ENCODE measurements at regions not wholly inside any gene's neighbourhood (a gene's known extent, or its start where the extent isn't known, plus 50 kb on each side); places are given as distances from the start of the nearest gene placed in this dataset.

- Histone ChIP-seq H3K9ac (replicated peaks in 1 of 4; ENCODE audit: extremely low read depth in 1 of 4, low read depth in 3 of 4, low read length in 3 of 4) (no peak overlapping the region), H3K27ac (ENCODE audit: low read depth, low read length) (no peak overlapping the region), H2BK12ac (ENCODE audit: low read depth, low read length) (no peak overlapping the region), H4K91ac (replicated peaks; ENCODE audit: insufficient read length, low read length) (no peak overlapping the region), H3K23ac (ENCODE audit: insufficient read length) (no peak overlapping the region), H3K4me1 (replicated peaks in 1 of 4; ENCODE audit: control insufficient read depth in 3 of 4, insufficient read depth in 4 of 4, low read length in 3 of 4) (no peaks in the 10 kb centered on the region), H4K20me1 (replicated peaks in 1 of 2; ENCODE audit: control insufficient read depth in 1 of 2, insufficient read depth in 2 of 2, low read length in 2 of 2) (no peaks in the 10 kb centered on the region), H3K4me3 (ENCODE audit: extremely low read depth in 1 of 4, insufficient read depth in 2 of 4, low read depth in 3 of 4, low read length in 4 of 4) (no peak overlapping the region), H3K79me2 (ENCODE audit: control insufficient read depth in 1 of 2, insufficient read depth in 2 of 2, low read length in 2 of 2) (no peaks in the 10 kb centered on the region), H3K27me3 (replicated peaks in 1 of 4; ENCODE audit: control insufficient read depth in 3 of 4, extremely low read depth in 1 of 4, insufficient read depth in 3 of 4, low read length in 3 of 4) (no peaks in the 10 kb centered on the region), H3K36me3 (ENCODE audit: control insufficient read depth in 2 of 4, insufficient read depth in 4 of 4, low read length in 3 of 4) (no peaks in the 10 kb centered on the region), H2BK20ac (ENCODE audit: low read length) (no peak overlapping the region), H3K56ac (replicated peaks; ENCODE audit: insufficient read length, low read depth, low read length) (no peak overlapping the region), H3K4me2 (ENCODE audit: insufficient read depth in 1 of 2, low read depth in 2 of 2, low read length in 2 of 2) (no peak overlapping the region), H4K8ac (ENCODE audit: extremely low read depth, insufficient read depth, low read length) (no peak overlapping the region), H2BK5ac (ENCODE audit: low read depth, low read length) (no peak overlapping the region), H3K23me2 (ENCODE audit: low read depth, low read length) (no peaks in the 10 kb centered on the region), H3K9me3 (ENCODE audit: insufficient read depth in 2 of 2, low read depth in 1 of 2, low read length in 1 of 2) (peaks cover 0 to 7% of the 10 kb centered on the region in 2 experiments; a peak in 2 of 4 replicates), H3K79me1 (ENCODE audit: low read depth, low read length) (no peaks in the 10 kb centered on the region), H2BK120ac (replicated peaks; ENCODE audit: low read depth, low read length) (no peak overlapping the region), H2AK5ac (ENCODE audit: low read depth, low read length) (no peak overlapping the region), H3K18ac (ENCODE audit: extremely low read depth, low read length) (no peak overlapping the region), H3K4ac (replicated peaks; ENCODE audit: insufficient read length, low read depth, low read length) (no peak overlapping the region), H2AFZ (ENCODE audit: low read length) (no peak overlapping the region), H4K5ac (ENCODE audit: insufficient read length, low read depth, low read length) (no peak overlapping the region), H2BK15ac (ENCODE audit: low read length) (no peak overlapping the region), H3K14ac (ENCODE audit: insufficient read length) (no peak overlapping the region)
- CTCF ChIA-PET (ENCODE audit: partially characterized antibody) = interaction anchor here (0.6 kb wide), 1 partner anchor 342 kb away, joined by 3 read pairs; no protein-coding TSS in a partner anchor
- POLR2A ChIA-PET (ENCODE audit: partially characterized antibody) = no interaction called here
- 73% methylated on average over 1 of the region's 1 CpG; no CpG with 5 or more reads in 1 of the 2 experiments for WGBS, 2 experiments (ENCODE audit: extremely low coverage in 1 of 2, insufficient coverage in 1 of 2, insufficient read length in 1 of 2, insufficient replicate concordance in 2 of 2, low coverage in 1 of 2, low lambda C conversion rate in 2 of 2, missing lambda C conversion rate in 1 of 2)
- FAIRE-seq (no peak), DNase-seq (ENCODE audit: low read depth in 1 of 2, low spot score in 2 of 2) (no peak)
- TF ChIP-seq E2F6 (IDR thresholded peaks at IDR 0.05) (no peak), GTF2F1 (IDR thresholded peaks at IDR 0.05; ENCODE audit: borderline replicate concordance, low read depth, low read length) (no peak), SIRT6 (IDR thresholded peaks at IDR 0.05; ENCODE audit: low read length) (no peak), PHF8 (conservative IDR thresholded peaks at IDR 0.05; ENCODE audit: low read depth, low read length) (no peak), CHD2 (IDR thresholded peaks at IDR 0.05; ENCODE audit: low read length) (no peak), BRCA1 (IDR thresholded peaks at IDR 0.05; ENCODE audit: low read depth, low read length) (no peak), RXRA (IDR thresholded peaks at IDR 0.05; ENCODE audit: insufficient read depth, low read depth, low read length) (no peak)
These were observed 271.9 kb upstream of the PMFBP1 start for GRCh38 chr16:72443809-72444208.
